ENCODE measurements at regions not wholly inside any gene's neighbourhood (a gene's known extent, or its start where the extent isn't known, plus 50 kb on each side); places are given as distances from the start of the nearest gene placed in this dataset.

DNA sequence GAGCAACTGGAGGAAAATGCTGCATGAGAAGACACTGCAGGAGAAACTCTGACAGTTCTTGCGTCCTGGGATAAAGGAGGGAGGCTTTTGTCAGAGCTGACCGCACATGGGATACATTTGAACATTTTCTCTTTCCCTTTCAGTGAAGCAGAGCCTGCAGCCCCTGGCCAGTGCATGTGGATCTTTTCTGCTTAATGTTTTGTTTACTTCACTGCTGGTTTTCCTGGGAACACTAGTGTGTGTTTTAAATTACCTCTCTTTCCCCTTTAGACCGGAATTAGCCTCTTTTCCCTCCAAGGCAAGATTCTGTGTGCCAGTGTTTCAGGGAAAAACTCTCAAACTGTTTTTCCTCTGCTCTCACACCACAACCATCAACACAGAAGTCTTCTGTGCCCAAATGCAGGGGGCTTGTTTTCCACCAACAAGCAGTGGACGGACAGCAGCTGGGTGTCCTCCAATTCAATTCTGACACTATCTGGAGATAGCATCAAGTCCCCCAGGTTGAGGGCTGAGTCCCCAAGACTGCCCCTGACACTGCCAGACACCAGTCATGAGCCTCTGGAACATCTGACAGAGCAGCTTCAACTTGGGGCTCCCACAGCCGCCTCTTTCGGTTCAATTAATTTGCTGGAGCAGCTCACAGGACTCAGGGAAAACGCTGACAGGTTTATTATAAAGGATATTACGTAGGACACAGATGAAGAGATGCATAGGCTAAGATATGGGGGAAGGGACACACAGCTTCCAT is 136.2 kb downstream of the RHOU start:
- no peaks in the 10 kb centered on the region for H3K36me3 ChIP-seq (ENCODE audit: low read depth)
- H3K9me3 ChIP-seq: no peaks in the 10 kb centered on the region
- intact Hi-C loops (cut with DNase I, micrococcal nuclease): no loop called here
- H3K4me1 ChIP-seq (ENCODE audit: low read depth): no peaks in the 10 kb centered on the region
- DNase-seq: no peak
- no peak overlapping the region for H3K4me3 ChIP-seq
- TF ChIP-seq CTCF (IDR thresholded peaks at IDR 0.05): no peak
- ATAC-seq: no peak

GRCh38 chr1:228872080-228872479 is 136.8 kb downstream of the RHOU start:
- DNase-seq (no peak), ATAC-seq (no peak)
- TF ChIP-seq CTCF (IDR thresholded peaks at IDR 0.05): no peak
- Histone ChIP-seq H3K36me3 (ENCODE audit: low read depth) (no peaks in the 10 kb centered on the region), H3K4me1 (ENCODE audit: low read depth) (no peaks in the 10 kb centered on the region), H3K4me3 (no peak overlapping the region), H3K9me3 (no peaks in the 10 kb centered on the region)
- intact Hi-C loops (cut with DNase I, micrococcal nuclease): no loop called here

- H3K4me3 ChIP-seq: no peak overlapping the region
- no peak for TF ChIP-seq CTCF (IDR thresholded peaks at IDR 0.05)
- ATAC-seq (no peak), DNase-seq (no peak)
- H3K9me3 ChIP-seq: no peaks in the 10 kb centered on the region
- no peaks in the 10 kb centered on the region for H3K36me3 ChIP-seq (ENCODE audit: low read depth)
- intact Hi-C loops (cut with DNase I, micrococcal nuclease): no loop called here
- no peaks in the 10 kb centered on the region for H3K4me1 ChIP-seq (ENCODE audit: low read depth)
These were observed 138.4 kb downstream of the RHOU start for GRCh38 chr1:228873709-228874108.

- no peak for ATAC-seq
- no peak for DNase-seq
- no peaks in the 10 kb centered on the region for H3K9me3 ChIP-seq
- TF ChIP-seq CTCF (IDR thresholded peaks at IDR 0.05): no peak
- no peaks in the 10 kb centered on the region for H3K36me3 ChIP-seq (ENCODE audit: low read depth)
- no peaks in the 10 kb centered on the region for H3K4me1 ChIP-seq (ENCODE audit: low read depth)
- intact Hi-C loops (cut with DNase I, micrococcal nuclease): no loop called here
- H3K4me3 ChIP-seq: no peak overlapping the region
These were observed 140.5 kb downstream of the RHOU start for GRCh38 chr1:228875741-228876140.

GRCh38 chr1:228876187-228876586 is 140.9 kb downstream of the RHOU start:
- ATAC-seq (no peak), DNase-seq (no peak)
- TF ChIP-seq CTCF (IDR thresholded peaks at IDR 0.05): no peak
- Histone ChIP-seq H3K4me3 (no peak overlapping the region), H3K9me3 (no peaks in the 10 kb centered on the region), H3K4me1 (ENCODE audit: low read depth) (no peaks in the 10 kb centered on the region), H3K36me3 (ENCODE audit: low read depth) (no peaks in the 10 kb centered on the region)
- intact Hi-C loops (cut with DNase I, micrococcal nuclease): no loop called here

DNA sequence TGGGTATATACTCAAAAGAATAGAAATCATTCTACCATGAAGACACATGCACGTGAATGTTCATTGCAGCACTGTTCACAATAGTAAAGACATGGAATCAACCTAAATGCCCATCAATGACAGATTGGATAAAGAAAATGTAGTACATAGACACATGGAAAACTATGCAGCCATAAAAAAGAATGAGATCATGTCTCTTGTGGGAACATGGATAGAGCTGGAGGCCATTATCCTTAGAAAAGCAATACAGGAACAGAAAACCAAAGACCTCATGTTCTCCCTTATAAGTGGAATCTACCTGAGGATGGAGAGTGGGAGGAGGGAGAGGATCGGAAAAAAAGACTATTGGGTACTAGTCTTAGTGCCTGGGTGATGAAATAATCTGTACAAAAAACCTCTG is 143.9 kb downstream of the RHOU start:
- Histone ChIP-seq H3K4me1 (ENCODE audit: low read depth) (no peaks in the 10 kb centered on the region), H3K36me3 (ENCODE audit: low read depth) (no peaks in the 10 kb centered on the region), H3K4me3 (no peak overlapping the region), H3K9me3 (no peaks in the 10 kb centered on the region)
- intact Hi-C loops (cut with DNase I, micrococcal nuclease): no loop called here
- DNase-seq (no peak), ATAC-seq (no peak)
- no peak for TF ChIP-seq CTCF (IDR thresholded peaks at IDR 0.05)

All from mucosa of descending colon (tissue), 3 donors.